ENCODE measurements at regions not wholly inside any gene's neighbourhood (a gene's known extent, or its start where the extent isn't known, plus 50 kb on each side); places are given as distances from the start of the nearest gene placed in this dataset.

- no peak for TF ChIP-seq JUND (CRISPR knock-in tag; IDR thresholded peaks at IDR 0.05)
- no peak for TF ChIP-seq ZNF616 (CRISPR knock-in tag; IDR thresholded peaks at IDR 0.05; ENCODE audit: low read depth)
- no peak for TF ChIP-seq ZBTB1 (CRISPR knock-in tag; IDR thresholded peaks at IDR 0.05; ENCODE audit: borderline replicate concordance)
- no peak for TF ChIP-seq PCBP1 (IDR thresholded peaks at IDR 0.05; ENCODE audit: borderline replicate concordance, low read depth, low read length)
- TF ChIP-seq, protein P1, sequence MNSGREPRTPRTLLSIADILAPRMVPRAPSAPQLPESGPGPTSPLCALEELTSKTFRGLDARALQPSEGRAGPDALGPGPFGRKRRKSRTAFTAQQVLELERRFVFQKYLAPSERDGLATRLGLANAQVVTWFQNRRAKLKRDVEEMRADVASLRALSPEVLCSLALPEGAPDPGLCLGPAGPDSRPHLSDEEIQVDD (CRISPR knock-in tag; IDR thresholded peaks at IDR 0.05; ENCODE audit: borderline replicate concordance) = no peak
- TF ChIP-seq ZBTB26 (CRISPR knock-in tag; IDR thresholded peaks at IDR 0.05; ENCODE audit: borderline replicate concordance) = no peak
- TF ChIP-seq ZNF382 (CRISPR knock-in tag; IDR thresholded peaks at IDR 0.05; ENCODE audit: borderline replicate concordance) = no peak
- no peak for TF ChIP-seq ZFP41 (CRISPR knock-in tag; IDR thresholded peaks at IDR 0.05; ENCODE audit: borderline replicate concordance)
- TF ChIP-seq, protein P2, sequence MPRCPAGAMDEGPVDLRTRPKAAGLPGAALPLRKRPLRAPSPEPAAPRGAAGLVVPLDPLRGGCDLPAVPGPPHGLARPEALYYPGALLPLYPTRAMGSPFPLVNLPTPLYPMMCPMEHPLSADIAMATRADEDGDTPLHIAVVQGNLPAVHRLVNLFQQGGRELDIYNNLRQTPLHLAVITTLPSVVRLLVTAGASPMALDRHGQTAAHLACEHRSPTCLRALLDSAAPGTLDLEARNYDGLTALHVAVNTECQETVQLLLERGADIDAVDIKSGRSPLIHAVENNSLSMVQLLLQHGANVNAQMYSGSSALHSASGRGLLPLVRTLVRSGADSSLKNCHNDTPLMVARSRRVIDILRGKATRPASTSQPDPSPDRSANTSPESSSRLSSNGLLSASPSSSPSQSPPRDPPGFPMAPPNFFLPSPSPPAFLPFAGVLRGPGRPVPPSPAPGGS (CRISPR knock-in tag; IDR thresholded peaks at IDR 0.05) = no peak
- no peak for TF ChIP-seq JARID2 (CRISPR knock-in tag; IDR thresholded peaks at IDR 0.05; ENCODE audit: insufficient replicate concordance)
- TF ChIP-seq, protein P3, sequence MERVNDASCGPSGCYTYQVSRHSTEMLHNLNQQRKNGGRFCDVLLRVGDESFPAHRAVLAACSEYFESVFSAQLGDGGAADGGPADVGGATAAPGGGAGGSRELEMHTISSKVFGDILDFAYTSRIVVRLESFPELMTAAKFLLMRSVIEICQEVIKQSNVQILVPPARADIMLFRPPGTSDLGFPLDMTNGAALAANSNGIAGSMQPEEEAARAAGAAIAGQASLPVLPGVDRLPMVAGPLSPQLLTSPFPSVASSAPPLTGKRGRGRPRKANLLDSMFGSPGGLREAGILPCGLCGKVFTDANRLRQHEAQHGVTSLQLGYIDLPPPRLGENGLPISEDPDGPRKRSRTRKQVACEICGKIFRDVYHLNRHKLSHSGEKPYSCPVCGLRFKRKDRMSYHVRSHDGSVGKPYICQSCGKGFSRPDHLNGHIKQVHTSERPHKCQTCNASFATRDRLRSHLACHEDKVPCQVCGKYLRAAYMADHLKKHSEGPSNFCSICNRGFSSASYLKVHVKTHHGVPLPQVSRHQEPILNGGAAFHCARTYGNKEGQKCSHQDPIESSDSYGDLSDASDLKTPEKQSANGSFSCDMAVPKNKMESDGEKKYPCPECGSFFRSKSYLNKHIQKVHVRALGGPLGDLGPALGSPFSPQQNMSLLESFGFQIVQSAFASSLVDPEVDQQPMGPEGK (CRISPR knock-in tag; IDR thresholded peaks at IDR 0.05) = no peak
Measured at GRCh38 chr2:4551691-4552474, 848.5 kb downstream of the DCDC2C start (continued).
